GM18907 (cell line): ENCODE measurements at regions not wholly inside any gene's neighbourhood (a gene's known extent, or its start where the extent isn't known, plus 50 kb on each side); places are given as distances from the start of the nearest gene placed in this dataset.
A peak's percentile ranks its signal among the peaks of the same experiment; 100 is the strongest.
"Not testable (repeated sequence)": the region's sequence is repeated elsewhere in the genome, so short reads cannot be mapped to it uniquely, and the experiment has no call there.

ENCODE experiments used
- ATAC-seq: cut with Tn5 transposase; IDR thresholded peaks from one replicate; pipeline ENCODE4 v1.9.1; 2021; ENCODE audit warnings: mild to moderate bottlenecking, moderate library complexity; ENCODE audit not compliant: unreplicated experiment

DNA sequence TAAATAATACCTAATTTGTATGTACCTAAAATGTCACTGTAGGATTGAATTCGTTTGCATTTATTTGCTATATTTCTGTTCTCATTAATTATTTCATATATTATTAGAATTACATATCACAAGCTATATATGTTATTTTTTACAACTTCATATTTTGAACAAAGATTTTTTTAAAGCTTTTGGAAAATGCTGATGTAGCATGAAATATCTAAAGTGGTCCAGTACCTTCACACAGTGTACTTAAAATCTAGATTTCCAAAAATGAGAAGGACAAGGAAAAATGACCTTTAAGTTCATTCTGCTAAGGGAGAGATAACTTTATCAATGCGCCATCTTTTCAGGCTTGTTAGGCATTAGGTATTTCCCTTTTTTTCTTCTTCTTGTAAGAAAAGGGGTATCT, 71.8 kb downstream of the LARP7 start:
- no peak for ATAC-seq

- ATAC-seq: no peak
Observed at GRCh38 chr4:112714922-112715901, 78.3 kb downstream of the LARP7 start.

- ATAC-seq: no peak
Observed at GRCh38 chr4:112717856-112718255, 80.9 kb downstream of the LARP7 start.

- no peak for ATAC-seq
Observed at GRCh38 chr4:112721627-112722026, 84.7 kb downstream of the LARP7 start.

- ATAC-seq: no peak
Observed at GRCh38 chr4:112726041-112726440, 89.1 kb downstream of the LARP7 start.

DNA sequence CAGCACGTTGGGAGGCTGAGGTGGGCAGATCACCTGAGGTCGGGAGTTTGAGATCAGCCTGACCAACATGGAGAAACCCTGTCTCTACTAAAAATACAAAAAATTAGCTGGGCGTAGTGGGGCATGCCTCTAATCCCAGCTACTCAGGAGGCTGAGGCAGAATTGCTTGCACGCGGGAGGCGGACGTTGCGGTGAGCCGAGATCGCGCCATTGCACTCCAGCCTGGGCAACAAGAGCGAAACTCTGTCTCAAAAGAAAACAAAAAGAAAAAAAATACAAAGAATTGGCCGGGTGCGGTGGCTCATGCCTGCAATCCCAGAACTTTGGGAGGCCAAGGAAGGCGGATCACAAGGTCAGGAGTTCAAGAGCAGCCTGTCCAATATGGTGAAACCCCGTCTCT, 90.8 kb downstream of the LARP7 start:
- ATAC-seq: not testable (repeated sequence)

GRCh38 chr4:112731715-112732114, 94.8 kb downstream of the LARP7 start:
- no peak for ATAC-seq

DNA sequence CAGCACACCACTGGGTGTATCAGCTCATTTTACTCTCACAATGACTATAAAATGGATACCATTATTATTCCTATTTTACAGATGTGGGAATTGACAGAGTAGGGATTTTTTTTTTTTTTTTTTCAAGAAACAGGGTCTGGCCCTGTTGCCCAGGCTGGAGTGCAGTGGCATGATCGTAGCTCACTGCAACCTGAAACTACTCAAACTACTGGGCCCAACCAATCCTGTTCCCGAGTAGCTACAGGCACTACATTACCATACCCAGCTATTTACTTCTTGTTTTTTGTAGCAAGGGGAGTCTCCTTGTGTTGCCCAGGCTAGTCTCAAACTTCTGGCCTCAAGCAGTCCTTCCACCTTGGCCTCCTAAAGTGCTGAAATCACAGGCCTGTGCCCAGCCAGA, 95.2 kb downstream of the LARP7 start:
- no peak for ATAC-seq

DNA sequence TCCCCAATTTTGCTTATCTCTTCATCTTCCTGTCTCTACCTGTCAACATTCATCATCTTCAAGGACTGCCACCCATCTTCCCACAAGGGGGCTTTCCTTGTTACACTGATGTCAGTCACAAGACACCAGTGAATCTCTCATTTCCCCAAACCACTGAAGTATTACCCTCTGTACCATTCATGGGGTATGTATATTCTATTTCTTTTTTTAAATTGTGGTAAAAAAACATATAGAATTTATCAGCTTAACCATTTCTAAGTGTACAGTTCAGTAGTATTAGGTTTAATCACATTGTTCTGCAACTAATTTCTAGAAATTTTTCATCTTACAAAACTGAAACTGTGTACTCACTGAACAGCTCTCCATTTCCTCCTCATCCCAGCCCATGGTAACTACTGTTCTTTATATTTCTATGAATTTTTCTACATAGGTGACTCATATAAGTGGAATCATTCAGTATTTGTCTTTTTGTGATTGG, 98.6 kb downstream of the LARP7 start:
- peak; percentile 88 for ATAC-seq

DNA sequence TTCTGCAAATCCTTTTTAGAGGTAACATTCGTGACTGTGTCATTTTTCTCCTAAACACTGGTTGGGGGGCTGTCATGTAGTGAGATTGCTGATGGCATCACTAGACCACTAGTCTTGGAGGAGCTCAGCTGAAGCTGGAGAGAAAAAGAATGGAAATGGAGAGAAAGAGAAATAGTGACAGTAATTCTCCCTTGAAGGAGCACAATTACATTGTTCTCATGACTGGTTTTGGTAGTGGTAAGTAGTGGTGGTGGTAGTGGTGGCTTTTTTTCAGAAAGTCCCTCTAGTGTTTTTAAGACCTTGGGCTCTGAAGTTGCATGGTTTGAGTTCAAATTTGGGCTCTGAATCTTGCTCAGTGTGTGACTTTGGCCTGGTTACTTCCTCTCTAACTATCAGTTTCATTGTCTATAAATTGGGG, 99.8 kb downstream of the LARP7 start:
- peak; percentile 51 for ATAC-seq

GRCh38 chr4:112739442-112739841, 102.5 kb downstream of the LARP7 start:
- no peak for ATAC-seq

- no peak for ATAC-seq
Observed at GRCh38 chr4:112747036-112747435, 110.1 kb downstream of the LARP7 start.

DNA sequence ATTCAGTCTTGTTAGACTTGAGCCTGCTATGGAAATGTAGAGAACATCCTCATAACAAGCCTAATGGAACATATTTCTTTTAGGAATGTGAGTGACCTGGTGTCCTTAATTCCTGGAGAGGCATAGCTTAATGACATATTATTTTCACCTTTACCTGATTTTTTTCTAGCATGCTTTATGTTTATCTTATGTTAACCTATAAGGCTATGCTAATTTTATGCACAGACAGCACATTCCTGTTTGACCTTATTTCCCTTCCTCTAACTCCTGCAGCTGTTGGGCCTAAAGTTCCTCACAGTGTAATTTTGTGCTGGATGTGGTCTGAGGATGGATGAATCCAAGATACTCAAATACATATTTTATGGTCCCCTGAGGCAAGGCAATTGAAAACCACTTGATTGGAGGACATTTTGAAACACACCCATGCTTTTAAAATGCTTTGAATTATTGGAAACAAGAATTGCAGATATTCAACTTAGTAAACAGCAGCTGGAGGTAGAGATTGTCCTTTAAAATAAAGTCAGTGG, 111.5 kb downstream of the LARP7 start:
- ATAC-seq: no peak

DNA sequence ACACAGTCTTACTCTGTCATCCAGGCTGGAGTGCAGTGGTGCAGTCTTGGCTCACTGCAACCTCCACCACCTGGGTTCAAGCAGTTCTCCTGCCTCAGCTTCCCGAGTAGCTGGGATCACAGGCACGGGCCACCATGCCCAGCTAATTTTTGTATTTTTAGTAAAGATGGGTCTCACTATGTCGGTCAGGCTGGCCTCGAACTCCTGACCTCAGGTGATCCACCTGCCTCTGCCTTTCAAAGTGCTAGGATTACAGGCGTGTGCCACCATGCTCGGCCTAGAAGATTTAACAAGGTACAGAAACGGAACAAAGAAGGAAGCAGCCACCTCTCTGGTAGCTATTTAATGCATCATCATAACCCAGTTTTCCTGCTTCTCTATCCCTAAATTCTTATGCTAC, 113.8 kb downstream of the LARP7 start:
- ATAC-seq: not testable (repeated sequence)

GRCh38 chr4:112751447-112751846, 114.5 kb downstream of the LARP7 start:
- ATAC-seq: no peak

DNA sequence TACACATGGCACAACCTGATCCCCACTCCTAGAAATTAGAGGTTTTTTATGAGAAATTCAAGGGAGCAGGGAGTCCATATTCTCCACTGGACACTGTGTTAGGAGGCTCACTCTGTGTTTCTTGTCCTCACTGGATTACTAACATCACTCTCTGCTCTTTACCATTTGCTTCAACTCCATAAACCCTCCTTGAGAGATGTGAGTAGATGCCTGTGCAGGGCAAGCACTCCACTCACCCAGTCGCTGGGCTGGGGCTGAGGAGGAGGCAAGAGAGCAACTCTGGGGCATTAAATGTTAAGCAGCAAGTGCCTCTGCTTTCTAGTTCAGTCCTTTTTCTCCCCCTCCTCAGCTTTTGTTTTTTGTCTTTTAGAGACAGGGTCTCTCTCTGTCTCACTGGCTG, 115.1 kb downstream of the LARP7 start:
- no peak for ATAC-seq

GRCh38 chr4:112752510-112752909, 115.6 kb downstream of the LARP7 start:
- no peak for ATAC-seq

DNA sequence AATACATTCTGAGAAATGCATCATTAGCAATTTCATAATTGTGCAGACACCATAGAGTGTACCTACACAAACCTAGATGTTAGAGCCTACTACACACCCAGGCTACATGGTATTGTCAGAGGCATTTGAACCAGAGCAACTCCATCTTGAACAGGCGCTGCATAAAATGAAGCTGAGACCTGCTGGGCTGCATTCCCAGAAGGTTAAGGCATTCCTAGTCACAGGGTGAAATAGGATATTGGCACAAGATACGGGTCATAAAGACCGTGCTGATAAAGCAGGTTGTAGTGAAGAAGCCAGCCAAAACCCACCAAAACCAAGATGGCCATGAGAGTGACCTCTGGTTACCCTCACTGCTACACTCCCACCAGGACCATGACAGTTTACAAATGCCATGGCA, 116.4 kb downstream of the LARP7 start:
- no peak for ATAC-seq

DNA sequence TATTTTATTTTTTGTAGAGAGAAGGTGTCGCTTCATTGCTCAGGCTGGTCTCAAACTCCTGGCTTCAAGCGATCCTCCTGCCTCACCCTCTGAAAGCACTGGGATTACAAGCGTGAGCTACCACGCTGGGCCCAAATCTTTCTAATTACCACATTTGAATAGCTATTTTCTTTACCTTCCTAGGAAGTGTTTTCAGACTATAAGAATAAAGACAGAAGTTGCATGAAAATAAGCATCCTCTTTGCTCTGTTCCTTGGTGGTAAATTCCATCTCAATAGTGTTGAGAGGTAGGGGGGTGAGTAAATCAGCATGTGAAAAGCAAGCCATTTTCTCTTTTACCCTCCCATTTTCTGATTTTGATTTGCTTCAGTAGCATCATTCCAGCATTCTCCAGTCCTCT, 122.4 kb downstream of the LARP7 start:
- no peak for ATAC-seq

- peak; percentile 65 for ATAC-seq
Observed at GRCh38 chr4:112765317-112765974, 128.5 kb downstream of the LARP7 start.

DNA sequence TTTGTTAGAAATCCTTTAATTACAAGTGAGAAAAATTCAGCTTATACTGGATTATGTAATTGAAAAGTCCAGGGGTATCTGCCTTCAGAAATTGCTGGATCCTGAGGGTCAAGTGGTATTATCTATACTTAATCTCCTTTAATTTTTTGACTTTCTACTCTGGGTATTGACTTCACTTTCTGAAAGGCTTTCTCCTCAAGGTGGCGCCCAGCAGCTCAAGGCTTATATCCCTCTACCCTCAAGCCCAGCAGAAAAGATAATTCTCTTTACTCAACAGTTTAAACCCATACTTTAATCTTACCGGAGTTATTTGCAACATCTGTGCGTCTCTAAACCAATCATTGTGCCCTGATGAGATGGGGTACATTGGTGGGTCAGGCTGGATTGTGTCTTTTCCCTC, 129.5 kb downstream of the LARP7 start:
- ATAC-seq: no peak

DNA sequence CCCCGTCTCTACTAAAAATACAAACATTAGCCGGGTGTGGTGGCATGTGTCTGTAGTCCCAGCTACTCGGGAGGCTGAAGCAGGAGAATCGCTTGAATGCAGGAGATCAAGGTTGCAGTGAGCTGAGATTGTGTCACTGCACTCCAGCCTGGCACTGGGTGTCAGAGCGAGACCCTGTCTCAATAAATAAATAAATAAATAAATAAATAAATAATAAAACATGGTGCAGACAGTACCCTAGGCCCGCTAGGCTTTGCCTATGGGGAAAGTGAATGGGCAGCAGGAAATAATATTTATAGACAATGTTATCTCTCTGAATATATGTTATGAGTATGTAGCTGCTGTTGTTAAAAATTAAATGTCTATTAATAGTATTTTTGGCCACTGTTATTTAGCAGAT, 130.4 kb downstream of the LARP7 start:
- ATAC-seq: no peak
